ENCODE measurements at regions not wholly inside any gene's neighbourhood (a gene's known extent, or its start where the extent isn't known, plus 50 kb on each side); places are given as distances from the start of the nearest gene placed in this dataset.
"Not testable (repeated sequence)": the region's sequence is repeated elsewhere in the genome, so short reads cannot be mapped to it uniquely, and the experiment has no call there.

DNA sequence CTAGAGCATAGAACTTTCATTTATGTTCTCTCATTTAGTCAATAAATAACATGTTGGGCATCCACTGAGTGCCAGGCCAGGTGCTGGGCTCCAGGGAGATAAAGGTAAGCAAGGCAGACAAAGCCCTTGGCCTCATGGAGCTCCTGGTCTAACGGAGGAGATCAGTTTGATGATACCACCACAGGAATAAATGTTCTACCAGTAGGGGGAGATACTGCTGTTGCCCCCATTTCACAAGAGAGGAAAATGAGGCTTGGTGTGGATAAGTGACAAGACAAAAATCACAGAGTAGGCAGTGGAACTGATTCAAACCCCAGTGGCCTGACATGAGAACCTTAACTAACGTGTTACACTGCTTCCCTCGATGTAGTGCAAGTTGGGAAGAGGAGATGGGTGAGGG, 80.4 kb upstream of the ERCC4 start:
- Histone ChIP-seq H3K4me3 (no peak overlapping the region), H3K9me3 (no peaks in the 10 kb centered on the region), H3K36me3 (replicated peaks in 1 of 2; ENCODE audit: insufficient read depth in 1 of 2, low read depth in 2 of 2) (no peaks in the 10 kb centered on the region), H3K27me3 (peaks cover 0 to 4% of the 10 kb centered on the region in 2 donors), H3K27ac (no peak overlapping the region), H3K4me1 (no peaks in the 10 kb centered on the region)
- intact Hi-C loops (cut with DNase I), result no loop called here
- no peak for ATAC-seq
- no peak for TF ChIP-seq POLR2A (IDR thresholded peaks at IDR 0.05)
- TF ChIP-seq, protein P1, sequence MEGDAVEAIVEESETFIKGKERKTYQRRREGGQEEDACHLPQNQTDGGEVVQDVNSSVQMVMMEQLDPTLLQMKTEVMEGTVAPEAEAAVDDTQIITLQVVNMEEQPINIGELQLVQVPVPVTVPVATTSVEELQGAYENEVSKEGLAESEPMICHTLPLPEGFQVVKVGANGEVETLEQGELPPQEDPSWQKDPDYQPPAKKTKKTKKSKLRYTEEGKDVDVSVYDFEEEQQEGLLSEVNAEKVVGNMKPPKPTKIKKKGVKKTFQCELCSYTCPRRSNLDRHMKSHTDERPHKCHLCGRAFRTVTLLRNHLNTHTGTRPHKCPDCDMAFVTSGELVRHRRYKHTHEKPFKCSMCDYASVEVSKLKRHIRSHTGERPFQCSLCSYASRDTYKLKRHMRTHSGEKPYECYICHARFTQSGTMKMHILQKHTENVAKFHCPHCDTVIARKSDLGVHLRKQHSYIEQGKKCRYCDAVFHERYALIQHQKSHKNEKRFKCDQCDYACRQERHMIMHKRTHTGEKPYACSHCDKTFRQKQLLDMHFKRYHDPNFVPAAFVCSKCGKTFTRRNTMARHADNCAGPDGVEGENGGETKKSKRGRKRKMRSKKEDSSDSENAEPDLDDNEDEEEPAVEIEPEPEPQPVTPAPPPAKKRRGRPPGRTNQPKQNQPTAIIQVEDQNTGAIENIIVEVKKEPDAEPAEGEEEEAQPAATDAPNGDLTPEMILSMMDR (IDR thresholded peaks at IDR 0.05), result no peak
- no peak for DNase-seq
- WGBS, 2 donors, result 82 to 86% methylated on average over 3 of the region's 3 CpGs

DNA sequence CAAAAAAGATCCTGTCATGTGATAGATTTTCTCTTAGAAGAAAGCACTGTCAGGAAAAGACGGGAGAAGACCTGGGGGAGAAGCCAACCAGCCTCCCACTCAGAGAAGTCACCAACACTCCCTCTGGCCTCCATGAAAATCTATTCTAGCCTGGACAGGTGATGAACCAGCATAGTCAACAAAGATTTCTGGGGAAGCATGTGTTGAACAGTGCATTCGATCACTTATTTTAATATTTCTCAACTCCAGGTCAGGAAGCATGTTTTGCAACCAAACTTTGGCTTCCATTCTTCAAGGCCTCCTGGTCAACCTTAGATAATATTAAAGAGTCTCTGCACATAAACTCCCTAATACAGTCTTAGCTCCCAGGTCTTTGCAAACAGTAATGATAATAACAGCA, 74.7 kb upstream of the ERCC4 start:
- intact Hi-C loops (cut with DNase I), result no loop called here
- H3K4me3 ChIP-seq, result no peak overlapping the region
- WGBS, 2 donors, result 63 to 69% methylated on average over 2 of the region's 2 CpGs
- H3K36me3 ChIP-seq (replicated peaks in 1 of 2; ENCODE audit: insufficient read depth in 1 of 2, low read depth in 2 of 2), result no peaks in the 10 kb centered on the region
- H3K27ac ChIP-seq, result no peak overlapping the region
- H3K9me3 ChIP-seq, result no peaks in the 10 kb centered on the region
- ATAC-seq, result no peak
- peaks cover 0 to 4% of the 10 kb centered on the region in 2 donors for H3K27me3 ChIP-seq
- no peak for DNase-seq
- TF ChIP-seq POLR2A (IDR thresholded peaks at IDR 0.05), result no peak
- TF ChIP-seq, protein P1 (IDR thresholded peaks at IDR 0.05), result no peak
- H3K4me1 ChIP-seq, result no peaks in the 10 kb centered on the region

DNA sequence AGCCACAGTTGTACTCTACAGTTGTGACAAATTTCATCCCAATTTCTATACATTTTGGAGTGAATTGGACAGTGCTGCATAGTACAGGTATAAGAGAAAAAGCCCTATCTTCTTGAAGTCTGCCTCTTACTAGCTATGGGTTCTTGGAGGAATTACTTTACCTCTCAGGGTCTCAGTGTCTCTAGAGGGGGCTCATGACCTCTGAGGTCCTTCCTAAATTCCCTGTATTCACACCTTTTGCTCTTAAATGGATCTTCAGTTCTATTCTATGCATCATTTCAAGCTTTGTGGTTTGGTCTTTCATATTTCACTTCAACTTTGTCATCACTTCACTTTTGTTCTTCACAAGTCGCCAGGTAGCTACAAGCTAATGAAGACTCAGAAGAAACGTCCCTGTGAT, 71.2 kb upstream of the ERCC4 start:
- ATAC-seq (no peak), DNase-seq (no peak)
- intact Hi-C loops (cut with DNase I), result no loop called here
- WGBS, 2 donors, result 47 to 57% methylated on average over 2 of the region's 2 CpGs
- Histone ChIP-seq H3K4me1 (no peaks in the 10 kb centered on the region), H3K27ac (no peak overlapping the region), H3K9me3 (no peaks in the 10 kb centered on the region), H3K27me3 (no peaks in the 10 kb centered on the region), H3K4me3 (no peak overlapping the region), H3K36me3 (replicated peaks in 1 of 2; ENCODE audit: insufficient read depth in 1 of 2, low read depth in 2 of 2) (no peaks in the 10 kb centered on the region)
- no peak for TF ChIP-seq POLR2A (IDR thresholded peaks at IDR 0.05)
- TF ChIP-seq, protein P1 (IDR thresholded peaks at IDR 0.05), result no peak

DNA sequence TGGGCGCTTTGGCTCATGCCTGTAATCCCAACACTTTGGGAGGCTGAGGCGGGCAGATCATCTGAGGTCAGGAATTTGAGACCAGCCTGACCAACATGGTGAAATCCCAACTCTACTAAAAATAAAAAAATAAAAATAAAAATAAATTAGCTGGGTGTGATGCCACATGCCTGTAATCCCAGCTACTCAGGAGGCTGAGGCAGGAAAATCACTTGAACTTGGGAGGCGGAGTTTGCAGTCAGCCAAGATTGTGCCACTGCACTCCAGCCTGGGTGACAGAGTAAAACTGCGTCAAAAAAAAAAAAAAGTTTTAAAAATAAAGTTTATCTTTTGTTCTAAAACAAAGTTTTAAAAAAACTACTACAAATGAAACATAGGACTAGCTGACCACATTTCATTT, 69.8 kb upstream of the ERCC4 start:
- H3K27ac ChIP-seq; H3K36me3 ChIP-seq (replicated peaks in 1 of 2; ENCODE audit: insufficient read depth in 1 of 2, low read depth in 2 of 2); DNase-seq; ATAC-seq; intact Hi-C loops (cut with DNase I); H3K4me3 ChIP-seq; H3K4me1 ChIP-seq; H3K27me3 ChIP-seq; H3K9me3 ChIP-seq: not testable (repeated sequence)
- WGBS, 2 donors, result 85 to 87% methylated on average over 4 of the region's 4 CpGs

DNA sequence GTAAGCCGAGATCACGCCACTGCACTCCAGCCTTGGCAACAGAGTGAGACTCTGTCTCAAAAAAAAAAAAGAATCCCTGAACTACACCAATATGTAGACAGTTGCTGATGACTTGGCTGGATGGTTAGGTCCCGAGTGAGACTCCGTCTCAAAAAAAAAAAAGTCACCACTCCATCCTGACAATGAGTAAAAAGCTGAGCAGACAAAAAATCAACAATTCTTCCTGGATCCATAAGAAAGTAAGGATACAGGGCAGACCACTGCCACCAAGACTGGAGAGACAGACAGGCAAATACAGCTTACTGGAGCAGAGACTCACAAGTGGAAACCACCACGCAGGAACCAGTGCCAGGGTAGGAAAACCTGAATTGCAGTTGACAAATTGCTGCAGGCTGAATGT, 67.1 kb upstream of the ERCC4 start:
- Histone ChIP-seq H3K4me1 (no peaks in the 10 kb centered on the region), H3K4me3 (no peak overlapping the region), H3K9me3 (no peaks in the 10 kb centered on the region), H3K27ac (no peak overlapping the region), H3K27me3 (no peaks in the 10 kb centered on the region), H3K36me3 (replicated peaks in 1 of 2; ENCODE audit: insufficient read depth in 1 of 2, low read depth in 2 of 2) (no peaks in the 10 kb centered on the region)
- DNase-seq (no peak), ATAC-seq (no peak)
- no peak for TF ChIP-seq POLR2A (IDR thresholded peaks at IDR 0.05)
- TF ChIP-seq, protein P1 (IDR thresholded peaks at IDR 0.05), result no peak
- intact Hi-C loops (cut with DNase I), result no loop called here
- WGBS, 2 donors, result 82 to 87% methylated on average over 5 of the region's 5 CpGs
